NCI-H1105 (cell line): ENCODE measurements at regions not wholly inside any gene's neighbourhood (a gene's known extent, or its start where the extent isn't known, plus 50 kb on each side); places are given as distances from the start of the nearest gene placed in this dataset.

Experiments used
- DNase-seq: peaks from one replicate; lab custom pipeline; 2025; lab: John Stamatoyannopoulos, UW

- DNase-seq: peak; percentile 17
Observed at GRCh38 chr9:129487658-129488483, 133.0 kb downstream of the C9orf50 start.

GRCh38 chr9:129486756-129487657 lies 133.9 kb downstream of the C9orf50 start:
- no peak for DNase-seq

- no peak for DNase-seq
Observed at GRCh38 chr9:129485145-129485774, 135.6 kb downstream of the C9orf50 start.

- DNase-seq: no peak
Observed at GRCh38 chr9:129484352-129485000, 136.4 kb downstream of the C9orf50 start.

GRCh38 chr9:129483415-129484351 lies 137.2 kb downstream of the C9orf50 start:
- DNase-seq: peak; percentile 7

- peak; percentile 74 for DNase-seq
Observed at GRCh38 chr9:129482521-129483414, 138.1 kb downstream of the C9orf50 start.

- DNase-seq: peak; percentile 13
Observed at GRCh38 chr9:129481810-129482511, 138.9 kb downstream of the C9orf50 start.

- DNase-seq: no peak
Observed at GRCh38 chr9:129481424-129481809, 139.5 kb downstream of the C9orf50 start.

- DNase-seq: no peak
Observed at GRCh38 chr9:129480745-129481144, 140.2 kb downstream of the C9orf50 start.

GRCh38 chr9:129480227-129480626 lies 140.7 kb downstream of the C9orf50 start:
- no peak for DNase-seq

- no peak for DNase-seq
Observed at GRCh38 chr9:129479631-129480011, 141.3 kb downstream of the C9orf50 start.

- no peak for DNase-seq
Observed at GRCh38 chr9:129478961-129479630, 141.8 kb downstream of the C9orf50 start.

GRCh38 chr9:129478461-129478860 lies 142.4 kb downstream of the C9orf50 start:
- DNase-seq: no peak

GRCh38 chr9:129476821-129477611 lies 143.9 kb downstream of the C9orf50 start:
- no peak for DNase-seq

GRCh38 chr9:129474740-129475404 lies 146.0 kb downstream of the C9orf50 start:
- no peak for DNase-seq

- DNase-seq: no peak
Observed at GRCh38 chr9:129473523-129474244, 147.2 kb downstream of the C9orf50 start.
